Chondrocyte (in vitro differentiated cells): ENCODE measurements at regions not wholly inside any gene's neighbourhood (a gene's known extent, or its start where the extent isn't known, plus 50 kb on each side); places are given as distances from the start of the nearest gene placed in this dataset.

Experiments used
- DNase-seq: peaks from one replicate; pipeline ENCODE4 v3.0.0; 2021; ENCODE audit warnings: mixed read lengths, low spot score
- H3K27ac Mint-ChIP-seq: one replicate; pipeline ENCODE4 v1.8.0; 2021; ENCODE audit warnings: mild to moderate bottlenecking, moderate library complexity, mixed read lengths; ENCODE audit not compliant: unreplicated experiment
- H3K27me3 Mint-ChIP-seq: 2 replicates; pipeline ENCODE4 v1.8.0; 2021; ENCODE audit warnings: low read depth, mixed read lengths
- H3K36me3 Mint-ChIP-seq: 2 replicates; pipeline ENCODE4 v1.8.0; 2021; ENCODE audit warnings: low read depth, mixed read lengths
- H3K4me1 Mint-ChIP-seq: 2 replicates; pipeline ENCODE4 v1.8.0; 2021; ENCODE audit warnings: low read depth, mild to moderate bottlenecking, mixed read lengths
- H3K4me3 Mint-ChIP-seq: one replicate; pipeline ENCODE4 v1.8.0; 2021; ENCODE audit warnings: mild to moderate bottlenecking, moderate library complexity, mixed read lengths; ENCODE audit not compliant: unreplicated experiment
- H3K9me3 Mint-ChIP-seq: 2 replicates; pipeline ENCODE4 v1.8.0; 2021; ENCODE audit warnings: low read depth, mixed read lengths
- TF ChIP-seq, protein P1 (sequence below): fragments of 200-600 bp; sonication (generic); IDR thresholded peaks from 2 replicates; pipeline ENCODE4 v1.5.0; 2021; ENCODE audit warnings: antibody characterized with exemption, mild to moderate bottlenecking, moderate library complexity

DNA sequence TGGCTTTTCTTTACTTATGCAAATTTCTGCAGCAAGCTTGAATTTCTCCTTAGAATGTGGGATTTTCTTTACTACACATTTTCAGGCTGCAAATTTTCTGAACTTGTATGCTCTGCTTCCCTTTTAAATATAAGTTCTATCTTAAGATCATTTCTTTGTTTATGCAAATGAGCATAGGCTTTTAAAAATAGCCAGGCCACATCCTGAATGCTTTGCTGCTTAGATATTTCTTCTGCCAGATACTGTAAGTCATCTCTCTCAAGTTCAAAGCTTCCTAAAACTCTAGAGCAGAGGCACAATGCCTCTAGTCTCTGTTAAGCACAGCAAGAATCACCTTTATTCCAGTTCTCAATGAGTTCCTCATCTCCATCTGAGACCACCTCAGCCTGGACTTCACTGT is 685.9 kb upstream of the LRRC4C start:
- Mint-ChIP-seq H3K4me1 (no peaks in the 10 kb centered on the region), H3K9me3 (peaks cover 40% of the 10 kb centered on the region), H3K4me3 (no peak overlapping the region), H3K27ac (no peak overlapping the region), H3K27me3 (no peaks in the 10 kb centered on the region), H3K36me3 (no peaks in the 10 kb centered on the region)
- TF ChIP-seq, protein P1, sequence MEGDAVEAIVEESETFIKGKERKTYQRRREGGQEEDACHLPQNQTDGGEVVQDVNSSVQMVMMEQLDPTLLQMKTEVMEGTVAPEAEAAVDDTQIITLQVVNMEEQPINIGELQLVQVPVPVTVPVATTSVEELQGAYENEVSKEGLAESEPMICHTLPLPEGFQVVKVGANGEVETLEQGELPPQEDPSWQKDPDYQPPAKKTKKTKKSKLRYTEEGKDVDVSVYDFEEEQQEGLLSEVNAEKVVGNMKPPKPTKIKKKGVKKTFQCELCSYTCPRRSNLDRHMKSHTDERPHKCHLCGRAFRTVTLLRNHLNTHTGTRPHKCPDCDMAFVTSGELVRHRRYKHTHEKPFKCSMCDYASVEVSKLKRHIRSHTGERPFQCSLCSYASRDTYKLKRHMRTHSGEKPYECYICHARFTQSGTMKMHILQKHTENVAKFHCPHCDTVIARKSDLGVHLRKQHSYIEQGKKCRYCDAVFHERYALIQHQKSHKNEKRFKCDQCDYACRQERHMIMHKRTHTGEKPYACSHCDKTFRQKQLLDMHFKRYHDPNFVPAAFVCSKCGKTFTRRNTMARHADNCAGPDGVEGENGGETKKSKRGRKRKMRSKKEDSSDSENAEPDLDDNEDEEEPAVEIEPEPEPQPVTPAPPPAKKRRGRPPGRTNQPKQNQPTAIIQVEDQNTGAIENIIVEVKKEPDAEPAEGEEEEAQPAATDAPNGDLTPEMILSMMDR = no peak
- no peak for DNase-seq

GRCh38 chr11:42161886-42162285 is 702.4 kb upstream of the LRRC4C start:
- Mint-ChIP-seq H3K4me3 (no peak overlapping the region), H3K27ac (no peak overlapping the region), H3K9me3 (peaks cover 22% of the 10 kb centered on the region), H3K36me3 (no peaks in the 10 kb centered on the region), H3K4me1 (no peaks in the 10 kb centered on the region), H3K27me3 (no peaks in the 10 kb centered on the region)
- TF ChIP-seq, protein P1 = no peak
- DNase-seq = no peak

GRCh38 chr11:42169191-42169590 is 709.7 kb upstream of the LRRC4C start:
- no peaks in the 10 kb centered on the region for H3K36me3 Mint-ChIP-seq
- TF ChIP-seq, protein P1 = no peak
- H3K4me3 Mint-ChIP-seq = no peak overlapping the region
- H3K27me3 Mint-ChIP-seq = no peaks in the 10 kb centered on the region
- H3K9me3 Mint-ChIP-seq = peaks cover 5% of the 10 kb centered on the region
- DNase-seq = no peak
- H3K27ac Mint-ChIP-seq = no peak overlapping the region
- no peaks in the 10 kb centered on the region for H3K4me1 Mint-ChIP-seq

DNA sequence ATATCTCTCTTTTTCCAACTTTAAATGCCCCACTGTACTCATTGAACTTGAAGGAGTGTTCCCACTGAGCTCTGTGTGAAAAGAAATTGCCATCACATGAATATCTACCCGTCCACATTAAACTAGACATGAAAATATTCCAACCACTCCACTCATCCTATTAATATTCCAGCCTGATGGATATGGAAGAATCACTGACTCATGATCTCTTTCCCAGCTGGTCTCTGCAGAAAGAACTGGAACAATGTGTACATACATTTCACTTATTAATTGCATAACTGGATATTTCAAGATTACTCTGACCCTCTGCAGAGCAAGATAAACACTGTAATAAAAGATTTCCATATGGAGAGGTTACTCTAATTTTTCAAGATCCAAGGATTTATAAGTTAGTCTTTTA is 711.1 kb upstream of the LRRC4C start:
- Mint-ChIP-seq H3K9me3 (peaks cover 5% of the 10 kb centered on the region), H3K4me1 (no peaks in the 10 kb centered on the region), H3K36me3 (no peaks in the 10 kb centered on the region), H3K27ac (no peak overlapping the region), H3K4me3 (no peak overlapping the region), H3K27me3 (no peaks in the 10 kb centered on the region)
- no peak for DNase-seq
- TF ChIP-seq, protein P1 = no peak

- no peaks in the 10 kb centered on the region for H3K27me3 Mint-ChIP-seq
These were observed 711.6 kb upstream of the LRRC4C start for GRCh38 chr11:42171046-42171445.

More at GRCh38 chr11:42171046-42171445, 711.6 kb upstream of the LRRC4C start:
- Mint-ChIP-seq H3K27ac (no peak overlapping the region), H3K36me3 (no peaks in the 10 kb centered on the region), H3K4me1 (no peaks in the 10 kb centered on the region), H3K9me3 (peaks cover 5% of the 10 kb centered on the region), H3K4me3 (no peak overlapping the region)
- TF ChIP-seq, protein P1 = no peak
- DNase-seq = no peak
